ENCODE measurements at regions not wholly inside any gene's neighbourhood (a gene's known extent, or its start where the extent isn't known, plus 50 kb on each side); places are given as distances from the start of the nearest gene placed in this dataset.
"Not testable (repeated sequence)": the region's sequence is repeated elsewhere in the genome, so short reads cannot be mapped to it uniquely, and the experiment has no call there.

DNA sequence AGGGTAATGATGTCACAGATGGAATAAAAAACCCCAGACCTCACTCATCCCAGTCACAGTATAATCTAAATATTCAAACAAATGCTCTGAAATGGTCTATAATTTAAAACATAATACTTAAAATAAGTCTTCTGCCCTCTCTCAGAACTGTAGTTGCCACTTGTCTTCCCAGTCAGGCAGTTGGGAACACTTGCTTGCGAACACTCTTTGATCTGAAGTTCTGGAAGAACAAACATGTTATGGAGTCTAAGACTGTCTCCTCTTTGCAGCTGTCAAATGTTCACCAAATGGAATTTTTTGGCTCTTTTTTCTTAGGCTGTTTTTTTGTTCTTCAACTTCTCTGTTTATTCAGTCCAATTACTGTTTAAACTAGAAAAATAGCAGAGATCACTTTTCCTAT, 711.1 kb upstream of the GOLIM4 start:
- TF ChIP-seq, protein P1, sequence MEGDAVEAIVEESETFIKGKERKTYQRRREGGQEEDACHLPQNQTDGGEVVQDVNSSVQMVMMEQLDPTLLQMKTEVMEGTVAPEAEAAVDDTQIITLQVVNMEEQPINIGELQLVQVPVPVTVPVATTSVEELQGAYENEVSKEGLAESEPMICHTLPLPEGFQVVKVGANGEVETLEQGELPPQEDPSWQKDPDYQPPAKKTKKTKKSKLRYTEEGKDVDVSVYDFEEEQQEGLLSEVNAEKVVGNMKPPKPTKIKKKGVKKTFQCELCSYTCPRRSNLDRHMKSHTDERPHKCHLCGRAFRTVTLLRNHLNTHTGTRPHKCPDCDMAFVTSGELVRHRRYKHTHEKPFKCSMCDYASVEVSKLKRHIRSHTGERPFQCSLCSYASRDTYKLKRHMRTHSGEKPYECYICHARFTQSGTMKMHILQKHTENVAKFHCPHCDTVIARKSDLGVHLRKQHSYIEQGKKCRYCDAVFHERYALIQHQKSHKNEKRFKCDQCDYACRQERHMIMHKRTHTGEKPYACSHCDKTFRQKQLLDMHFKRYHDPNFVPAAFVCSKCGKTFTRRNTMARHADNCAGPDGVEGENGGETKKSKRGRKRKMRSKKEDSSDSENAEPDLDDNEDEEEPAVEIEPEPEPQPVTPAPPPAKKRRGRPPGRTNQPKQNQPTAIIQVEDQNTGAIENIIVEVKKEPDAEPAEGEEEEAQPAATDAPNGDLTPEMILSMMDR (IDR thresholded peaks at IDR 0.05; ENCODE audit: insufficient read depth, missing control alignments) = no peak
- no peak for FAIRE-seq
- no peak for DNase-seq (ENCODE audit: insufficient read length, low spot score)

DNA sequence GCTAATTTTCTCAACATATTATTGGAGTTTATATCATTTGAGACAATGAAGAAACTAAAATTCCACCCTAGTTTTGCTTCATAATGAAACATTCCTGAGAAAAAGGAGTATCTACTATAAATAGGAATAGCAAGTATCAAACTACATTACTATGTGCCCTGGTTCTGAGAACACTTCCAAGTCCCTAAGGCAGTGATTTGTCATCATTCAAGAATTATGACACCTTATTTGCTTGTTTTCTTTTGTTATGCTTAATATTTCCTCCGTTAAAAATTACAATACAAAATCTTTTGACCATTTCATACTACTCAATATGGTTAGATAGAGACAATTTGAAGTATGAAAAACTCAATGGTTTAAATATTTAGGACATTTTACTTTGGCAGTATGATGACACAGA, 707.8 kb upstream of the GOLIM4 start:
- FAIRE-seq = no peak
- DNase-seq (ENCODE audit: insufficient read length, low spot score) = no peak
- TF ChIP-seq, protein P1 (IDR thresholded peaks at IDR 0.05; ENCODE audit: insufficient read depth, missing control alignments) = no peak

DNA sequence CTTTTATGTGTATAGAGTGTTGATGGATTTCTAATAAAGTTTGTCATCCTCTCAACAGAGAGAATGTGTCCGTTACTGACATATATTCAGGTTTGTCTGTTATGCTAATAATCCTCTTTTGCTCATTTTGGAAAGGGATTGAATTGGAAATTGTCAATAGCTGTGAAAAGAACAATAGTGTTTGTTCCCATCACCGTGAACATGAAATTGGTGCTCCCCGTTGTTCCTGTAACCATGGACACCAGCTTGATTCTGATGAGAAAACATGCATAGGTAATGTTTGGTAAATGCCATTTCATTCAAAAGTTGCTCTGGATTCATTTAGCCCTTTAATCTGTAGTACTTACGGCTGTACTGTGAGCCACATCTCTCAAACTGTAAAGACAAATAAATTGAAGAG, 707.0 kb upstream of the GOLIM4 start:
- DNase-seq (ENCODE audit: insufficient read length, low spot score) (no peak), FAIRE-seq (no peak)
- TF ChIP-seq, protein P1 (IDR thresholded peaks at IDR 0.05; ENCODE audit: insufficient read depth, missing control alignments) = no peak

DNA sequence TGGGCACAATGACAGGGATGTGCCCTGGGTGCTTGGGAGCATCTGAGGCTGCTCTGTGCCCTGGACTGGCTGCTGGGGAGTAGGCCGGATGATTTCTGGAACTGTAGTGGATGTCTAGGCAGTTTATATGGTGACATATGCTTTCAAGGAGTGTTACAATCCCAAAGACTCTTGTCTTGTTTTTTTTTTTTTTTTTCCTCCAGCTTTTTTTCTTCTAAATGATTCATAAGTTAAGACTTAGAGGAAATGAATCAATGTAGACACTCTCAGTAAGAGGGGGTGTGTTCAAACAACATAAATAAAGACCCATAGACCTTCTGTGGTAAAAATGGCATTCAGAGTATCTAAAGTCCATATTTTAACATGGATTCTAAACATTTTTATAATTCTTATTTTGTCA, 706.1 kb upstream of the GOLIM4 start:
- FAIRE-seq (no peak), DNase-seq (ENCODE audit: insufficient read length, low spot score) (no peak)
- TF ChIP-seq, protein P1 (IDR thresholded peaks at IDR 0.05; ENCODE audit: insufficient read depth, missing control alignments) = no peak

DNA sequence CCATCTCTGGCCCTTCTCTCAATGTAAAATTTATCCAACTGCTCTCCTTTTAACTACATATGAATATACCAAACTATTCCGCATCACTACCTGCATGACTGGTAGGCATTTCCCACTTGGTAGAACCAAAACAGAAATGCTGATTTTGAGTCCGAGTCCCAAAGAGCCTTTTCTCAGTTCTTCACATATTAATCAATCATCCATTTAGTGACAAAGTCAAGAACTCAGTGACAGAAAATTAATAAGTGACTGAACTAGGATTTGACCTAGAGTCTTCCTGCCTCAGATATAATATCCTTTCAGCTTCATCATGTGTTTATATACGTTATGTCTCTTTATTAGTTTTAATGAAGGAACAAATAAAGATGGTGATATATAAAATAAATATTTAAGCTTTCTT, 700.6 kb upstream of the GOLIM4 start:
- no peak for FAIRE-seq
- TF ChIP-seq, protein P1 (IDR thresholded peaks at IDR 0.05; ENCODE audit: insufficient read depth, missing control alignments) = no peak
- no peak for DNase-seq (ENCODE audit: insufficient read length, low spot score)

DNA sequence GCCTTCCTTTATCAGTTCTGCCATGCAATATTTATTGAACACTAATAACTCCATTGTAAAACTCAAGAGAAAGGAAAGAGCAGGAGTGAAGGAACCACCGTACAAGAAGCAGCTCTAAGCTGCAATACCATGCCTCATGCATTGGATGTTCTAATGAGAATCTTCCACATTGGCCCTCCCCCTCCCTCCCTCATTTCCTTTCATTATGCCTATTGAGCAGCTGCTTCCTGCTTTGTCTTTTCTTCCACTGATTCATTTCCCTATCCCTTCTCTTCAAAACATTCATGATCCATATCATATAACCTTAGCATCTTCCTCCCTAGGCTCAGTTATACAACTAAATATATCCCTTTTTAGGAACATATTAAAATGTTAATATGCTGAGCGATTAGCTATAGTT, 698.7 kb upstream of the GOLIM4 start:
- TF ChIP-seq, protein P1 (IDR thresholded peaks at IDR 0.05; ENCODE audit: insufficient read depth, missing control alignments) = no peak
- FAIRE-seq = no peak
- DNase-seq (ENCODE audit: insufficient read length, low spot score) = no peak

DNA sequence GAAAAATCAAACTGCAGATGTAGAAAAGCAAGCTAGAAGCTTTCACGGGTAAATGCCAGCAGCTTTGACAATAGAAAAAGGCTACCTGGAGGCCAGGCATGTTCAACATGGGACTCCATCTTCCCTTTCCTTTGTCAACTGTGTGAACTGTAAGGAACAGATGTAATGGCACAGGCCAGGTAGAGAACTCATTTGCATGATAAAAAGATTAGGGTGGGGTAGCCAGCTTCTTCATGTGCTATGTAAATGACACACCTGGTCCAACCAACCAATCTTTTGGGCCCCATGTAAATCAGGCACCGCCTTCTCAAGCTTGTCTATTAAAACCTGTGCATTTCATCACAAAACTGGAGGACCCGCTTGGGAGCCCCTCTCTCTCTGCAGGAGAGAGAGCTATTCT, 686.5 kb upstream of the GOLIM4 start:
- TF ChIP-seq, protein P1 (IDR thresholded peaks at IDR 0.05; ENCODE audit: insufficient read depth, missing control alignments) = no peak
- DNase-seq (ENCODE audit: insufficient read length, low spot score) (no peak), FAIRE-seq (no peak)

DNA sequence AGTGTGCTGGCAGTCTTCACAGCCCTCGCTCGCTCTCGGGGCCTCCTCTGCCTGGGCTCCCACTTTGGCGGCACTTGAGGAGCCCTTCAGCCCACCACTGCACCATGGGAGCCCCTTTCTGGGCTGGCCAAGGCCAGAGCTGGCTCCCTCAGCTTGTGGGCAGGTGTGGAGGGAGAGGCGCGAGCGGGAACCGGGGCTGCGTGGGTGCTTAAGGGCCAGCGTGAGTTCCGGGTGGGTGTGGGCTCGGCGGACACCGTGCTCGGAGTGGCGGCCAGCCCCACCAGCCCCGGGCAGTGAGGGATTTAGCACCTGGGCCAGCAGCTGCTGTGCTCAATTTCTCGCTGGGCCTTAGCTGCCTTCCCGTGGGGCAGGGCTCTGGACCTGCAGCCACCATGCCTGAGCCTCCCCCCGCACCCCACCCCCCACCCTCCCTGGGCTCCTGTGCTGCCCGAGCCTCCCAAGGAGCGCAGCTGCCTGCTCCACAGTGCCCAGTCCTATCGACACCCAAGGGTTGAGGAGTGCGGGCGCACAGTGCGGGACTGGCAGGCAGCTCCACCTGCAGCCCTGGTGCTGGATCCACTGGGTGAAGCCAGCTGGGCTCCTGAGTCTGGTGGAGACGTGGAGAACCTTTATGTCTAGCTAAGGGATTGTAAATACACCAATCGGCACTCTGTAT, 684.4 kb upstream of the GOLIM4 start:
- not testable (repeated sequence) for FAIRE-seq; DNase-seq (ENCODE audit: insufficient read length, low spot score)

All from D721Med (cell line).